DMS53 treated with DMSO at 0.1 percent for 48 hours (cell line): ENCODE measurements at regions not wholly inside any gene's neighbourhood (a gene's known extent, or its start where the extent isn't known, plus 50 kb on each side); places are given as distances from the start of the nearest gene placed in this dataset.

Experiments used
- DNase-seq: peaks from one replicate; lab custom pipeline; 2025; ENCODE audit not compliant: unreplicated experiment; lab: John Stamatoyannopoulos, UW

DNA sequence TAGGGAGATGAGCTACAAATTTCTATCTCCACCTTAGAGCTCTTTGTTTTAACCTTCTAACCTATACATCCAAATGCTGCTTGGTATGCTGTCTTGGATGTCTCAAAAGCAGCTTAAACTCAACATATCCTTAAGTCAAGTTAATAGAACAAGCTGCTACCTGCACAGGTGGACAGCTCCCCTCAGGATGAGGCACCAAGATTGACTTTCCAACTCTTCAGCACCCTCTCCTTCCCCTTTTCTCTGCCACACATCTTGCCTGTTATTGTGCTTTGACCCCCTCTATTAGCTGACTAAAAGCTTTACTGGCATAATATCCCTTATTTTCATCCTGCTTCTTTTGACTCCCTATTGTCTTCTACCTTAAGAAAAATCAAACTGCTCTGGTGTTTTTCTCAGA, 448.1 kb upstream of the MEX3C start:
- DNase-seq: no peak

- DNase-seq: no peak
These were observed 449.9 kb upstream of the MEX3C start for GRCh38 chr18:51647346-51647745.

- DNase-seq: no peak
These were observed 450.5 kb upstream of the MEX3C start for GRCh38 chr18:51647942-51648341.

DNA sequence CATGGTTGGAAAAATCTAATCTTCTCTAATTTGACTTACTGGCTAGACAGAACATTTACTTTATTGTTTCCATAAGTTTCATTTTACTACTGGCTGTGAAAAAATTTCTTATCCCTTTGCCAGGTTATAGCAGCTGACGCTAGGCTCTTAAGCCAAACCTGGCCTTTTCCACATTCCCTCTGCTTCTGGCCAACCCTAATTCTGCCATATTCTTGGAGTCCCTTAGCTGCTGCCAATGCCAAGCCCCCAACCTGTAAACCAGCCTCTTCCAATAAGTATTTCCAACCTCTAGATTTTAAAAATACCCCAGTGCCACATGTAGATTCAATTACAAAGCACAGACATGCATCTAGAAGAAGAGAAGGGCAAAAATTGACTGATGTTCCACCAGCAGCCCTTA, 452.3 kb upstream of the MEX3C start:
- DNase-seq: no peak

GRCh38 chr18:51651761-51652160, 454.3 kb upstream of the MEX3C start:
- DNase-seq: no peak

DNA sequence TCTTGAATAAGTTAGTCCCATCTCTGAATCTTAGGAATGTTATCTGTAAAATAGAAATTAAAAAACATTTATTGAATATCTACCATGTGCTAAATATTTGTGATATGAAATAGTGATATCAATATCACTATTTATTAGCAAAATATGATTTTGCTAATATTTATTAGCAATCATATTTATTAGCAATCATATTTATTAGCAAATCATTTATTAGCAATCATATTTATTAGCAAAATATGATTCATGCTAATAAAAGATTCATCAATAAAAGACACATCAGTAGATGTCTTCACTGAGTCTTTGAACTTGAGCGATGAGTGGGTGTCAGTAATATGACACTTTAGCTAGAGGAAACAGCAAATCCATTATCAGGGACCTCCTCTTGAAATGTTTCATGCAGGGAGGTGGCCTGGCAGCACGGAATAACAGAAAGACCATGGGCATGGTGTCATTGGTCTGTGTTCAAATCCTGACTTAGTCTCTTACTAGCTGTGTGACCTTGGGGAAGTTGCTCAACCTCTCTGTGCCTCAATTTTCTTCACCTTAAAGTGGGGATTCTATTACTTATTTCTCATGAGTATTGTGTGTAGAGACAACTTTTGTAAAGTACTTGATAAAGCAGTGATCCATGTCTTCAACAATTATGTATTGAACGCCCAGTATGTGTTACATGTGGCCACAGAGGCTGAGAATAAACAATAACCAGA, 456.2 kb upstream of the MEX3C start:
- no peak for DNase-seq

DNA sequence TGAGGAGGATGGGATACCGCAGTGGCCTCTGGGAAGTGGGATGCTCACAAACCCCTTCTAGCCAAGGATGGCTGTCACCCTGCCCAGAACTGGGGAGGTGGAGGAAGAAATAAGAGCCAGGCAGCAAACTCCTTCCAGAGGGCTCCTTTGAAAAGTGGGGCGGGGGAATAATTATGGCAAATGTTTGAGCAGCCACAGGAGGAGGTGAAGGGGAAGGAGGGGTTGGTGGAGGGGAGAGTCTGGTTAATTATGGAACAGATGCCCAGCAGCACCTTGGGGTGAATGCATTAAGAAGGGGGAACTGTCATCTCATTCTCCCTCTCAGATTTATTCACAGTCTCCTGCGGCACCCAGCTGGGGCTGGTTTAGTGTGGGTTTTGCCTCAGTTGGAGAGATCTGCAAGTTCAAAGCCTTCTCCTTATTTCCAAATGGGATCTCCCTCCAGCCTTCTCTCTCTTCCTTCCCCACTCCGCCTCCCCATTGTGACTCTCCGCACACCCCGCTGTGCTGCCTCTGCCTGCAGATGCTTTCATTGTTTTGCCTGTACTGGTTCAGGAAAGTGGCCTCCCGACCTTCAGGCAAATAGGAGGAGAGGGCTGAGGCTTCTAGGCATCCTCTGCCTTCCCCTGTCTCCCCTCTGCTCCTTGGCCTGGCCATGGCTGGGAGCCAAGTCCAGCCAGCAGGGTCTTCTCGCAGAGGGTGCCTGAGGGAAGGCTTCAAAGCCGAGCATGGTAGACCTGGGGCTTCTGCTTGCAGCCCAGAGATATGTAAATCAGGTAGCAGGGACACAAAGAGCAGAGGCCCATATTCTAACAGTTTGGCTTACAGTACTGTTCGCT, 457.2 kb upstream of the MEX3C start:
- DNase-seq: no peak

DNA sequence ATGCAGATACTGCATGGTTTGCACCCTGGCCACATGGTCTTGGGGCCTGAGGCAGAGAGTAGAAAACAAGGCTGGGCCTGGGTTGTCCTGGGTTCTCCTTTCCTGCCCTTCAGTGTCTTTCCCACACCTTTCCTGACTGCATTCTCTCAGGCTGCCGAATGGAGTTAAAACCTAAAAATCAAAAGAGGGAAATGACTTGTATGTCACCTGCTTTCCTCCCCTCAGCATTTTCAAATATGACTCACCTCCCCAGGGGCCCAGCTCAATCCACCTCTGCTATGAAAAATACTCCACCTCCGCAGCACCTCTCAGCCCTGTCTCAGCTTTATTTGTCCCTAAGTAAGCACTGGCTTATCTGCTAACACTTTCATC, 457.8 kb upstream of the MEX3C start:
- DNase-seq: no peak

GRCh38 chr18:51656249-51656648, 458.8 kb upstream of the MEX3C start:
- DNase-seq: no peak

- DNase-seq: no peak
These were observed 461.0 kb upstream of the MEX3C start for GRCh38 chr18:51658436-51658835.

DNA sequence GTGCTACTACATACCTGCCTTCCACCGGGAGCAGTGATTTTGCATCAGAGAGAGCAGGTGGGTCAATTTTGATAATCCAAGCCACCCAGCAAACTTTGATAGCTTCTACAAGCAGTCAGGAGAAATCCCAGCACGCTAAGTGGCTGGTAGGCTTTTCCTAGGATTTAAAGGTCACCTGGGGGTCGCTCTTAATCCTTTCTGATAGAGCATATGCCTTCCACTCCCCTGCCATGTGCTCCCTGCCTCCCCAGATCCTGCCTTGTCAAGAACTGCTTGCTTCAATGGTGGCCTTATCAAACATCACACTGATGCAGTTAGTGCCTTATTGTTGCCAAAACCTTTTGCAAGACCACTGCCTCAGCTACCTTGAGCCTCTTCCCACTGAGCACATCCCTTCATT, 462.3 kb upstream of the MEX3C start:
- no peak for DNase-seq

DNA sequence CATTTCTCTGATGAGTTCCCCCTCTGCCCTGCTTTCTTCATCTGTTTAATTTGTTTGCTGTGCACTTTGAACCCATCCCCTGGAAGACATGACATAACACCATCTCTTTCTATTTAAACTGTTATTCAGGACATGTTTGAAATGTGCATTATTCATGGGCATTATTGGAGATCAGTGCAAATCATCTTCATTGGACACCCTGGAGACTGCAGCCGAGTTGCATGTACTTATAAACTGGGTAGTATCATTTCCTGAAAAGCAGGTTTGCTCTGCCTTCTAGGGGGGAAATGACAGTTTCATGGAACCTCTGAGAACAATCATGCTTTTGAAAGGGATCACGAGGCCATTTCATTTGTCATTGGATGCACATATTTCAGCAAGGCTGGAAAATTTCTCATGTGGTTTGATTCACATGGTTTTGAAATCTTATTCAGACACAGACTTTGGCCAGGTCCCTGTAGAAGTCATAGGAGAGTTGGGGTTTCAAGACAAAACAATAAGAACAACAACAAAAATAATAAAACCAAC, 462.8 kb upstream of the MEX3C start:
- DNase-seq: no peak

GRCh38 chr18:51664236-51664635, 466.8 kb upstream of the MEX3C start:
- no peak for DNase-seq

DNA sequence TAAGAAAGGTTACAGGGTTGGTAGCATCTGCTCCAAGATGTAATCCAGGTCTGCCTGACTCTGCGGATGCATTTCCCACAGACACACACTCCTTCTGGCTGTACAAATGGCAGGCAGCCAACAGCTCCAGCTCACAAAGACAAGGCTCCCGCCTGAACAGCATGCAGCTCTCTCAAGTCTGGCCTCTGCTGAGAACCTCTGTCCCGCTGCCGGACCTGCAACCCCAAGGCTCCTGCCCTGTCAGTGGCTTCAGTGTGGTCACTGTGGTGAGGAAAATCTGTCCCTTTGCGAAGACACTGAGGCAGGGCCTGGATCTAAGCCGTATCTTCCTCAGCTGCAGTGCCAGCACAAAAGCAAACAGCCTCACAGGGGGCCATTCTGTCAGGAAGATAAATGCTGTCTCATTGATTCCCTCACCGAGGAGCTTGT, 469.3 kb upstream of the MEX3C start:
- peak; percentile 32 for DNase-seq

DNA sequence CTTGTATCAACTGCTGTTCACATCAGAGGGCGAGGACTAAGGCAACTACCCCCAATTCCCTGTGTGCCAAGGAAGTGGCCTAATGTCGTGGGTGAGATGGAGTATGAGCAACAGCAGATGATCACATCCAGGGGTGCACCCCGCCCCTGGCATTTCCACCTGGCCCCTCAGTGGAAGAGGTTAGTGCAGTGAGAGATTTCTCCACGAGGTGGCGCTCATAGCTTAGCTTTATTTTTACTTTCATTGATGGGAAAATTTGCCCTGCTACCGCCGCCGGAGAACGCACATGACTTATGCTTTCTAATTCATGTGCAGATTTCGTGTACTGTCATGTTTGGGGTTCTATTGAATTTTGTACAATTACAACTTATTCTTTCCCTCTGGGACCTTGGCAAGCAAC, 470.6 kb upstream of the MEX3C start:
- peak; percentile 77 for DNase-seq

DNA sequence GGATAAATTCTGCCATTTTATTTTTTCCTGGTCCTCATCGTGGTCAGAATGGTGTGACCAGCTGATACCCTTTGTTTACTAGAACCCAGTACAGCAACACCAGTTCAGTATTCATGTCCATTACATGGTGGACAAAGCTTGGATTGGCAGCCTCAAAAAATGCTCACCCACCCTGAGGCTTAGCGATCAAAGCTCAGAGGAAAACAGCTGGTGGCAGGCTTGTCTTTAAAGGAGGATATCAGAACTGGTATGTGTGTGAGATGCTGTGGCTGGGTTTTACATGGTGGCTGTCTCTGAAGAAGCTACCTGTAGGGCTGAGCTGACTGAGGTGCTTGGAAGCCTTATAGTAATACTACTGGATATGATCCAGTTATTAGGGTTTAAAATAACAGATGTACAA, 471.1 kb upstream of the MEX3C start:
- no peak for DNase-seq

- no peak for DNase-seq
These were observed 489.1 kb upstream of the MEX3C start for GRCh38 chr18:51686590-51686989.

DNA sequence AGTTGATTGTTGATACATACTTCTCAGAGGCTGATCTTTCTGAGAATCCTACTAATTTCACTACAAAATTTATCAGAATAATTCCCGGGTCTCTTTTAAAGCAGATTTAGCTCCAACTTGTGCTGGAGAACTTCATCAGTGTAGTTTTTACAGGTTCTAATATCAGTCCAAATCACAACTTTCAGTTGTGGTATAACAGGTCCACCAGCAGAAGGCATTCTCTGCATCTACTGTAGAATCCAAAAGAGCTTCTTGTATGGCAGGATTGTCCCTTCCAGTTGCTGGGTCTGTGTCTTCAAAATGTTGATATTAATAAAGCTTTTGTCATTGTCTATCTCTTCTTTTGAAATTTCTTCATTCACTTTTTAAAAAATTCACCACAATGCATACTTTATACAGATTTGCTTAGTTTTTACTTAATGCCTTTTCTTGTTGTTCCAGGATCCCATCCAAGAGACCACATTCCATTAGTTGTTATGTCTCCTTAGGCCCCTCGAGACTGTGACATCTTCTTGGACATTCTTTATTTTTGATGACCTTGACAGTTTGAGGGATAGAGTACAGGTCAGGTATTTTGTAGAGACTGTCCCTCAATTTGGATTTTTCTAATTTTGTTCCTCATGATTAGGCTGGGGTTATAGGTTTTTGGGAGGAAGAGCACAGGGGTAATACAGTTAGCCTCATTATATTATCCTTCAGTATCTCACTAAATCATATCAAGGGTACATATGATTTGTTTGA, 490.5 kb upstream of the MEX3C start:
- DNase-seq: no peak

- DNase-seq: no peak
These were observed 495.1 kb upstream of the MEX3C start for GRCh38 chr18:51692612-51693011.

- no peak for DNase-seq
These were observed 513.9 kb upstream of the MEX3C start for GRCh38 chr18:51711298-51711889.

DNA sequence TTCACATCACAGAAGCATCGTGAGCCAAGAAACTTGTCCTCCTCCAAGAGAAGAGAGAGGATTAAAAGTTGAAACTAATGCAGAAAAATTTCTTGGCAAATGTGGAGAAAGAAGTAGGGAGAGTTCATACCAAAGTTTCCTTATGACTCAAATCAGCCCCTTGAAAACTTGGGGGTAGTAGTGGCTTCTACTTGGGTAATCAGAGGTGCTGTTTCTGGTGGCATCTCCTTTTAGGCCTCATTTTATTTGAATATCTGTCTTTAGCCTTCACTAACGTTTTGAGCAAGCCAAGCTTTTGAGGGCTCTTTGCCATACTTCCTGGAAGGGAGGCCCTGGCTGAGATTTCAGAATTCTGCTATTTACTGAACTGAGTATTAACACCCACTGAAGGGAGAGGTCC, 515.3 kb upstream of the MEX3C start:
- no peak for DNase-seq
